H1 (cell line): ENCODE measurements at regions not wholly inside any gene's neighbourhood (a gene's known extent, or its start where the extent isn't known, plus 50 kb on each side); places are given as distances from the start of the nearest gene placed in this dataset.

Experiments used
- CTCF ChIA-PET: fragments of 300-600 bp; sonication (Branson Sonifier 250); formaldehyde crosslinking; loops from one replicate; lab custom pipeline; 2021; ENCODE audit not compliant: partially characterized antibody; lab: Charles Lee
- POLR2A ChIA-PET: fragments of 300-600 bp; sonication (Branson Sonifier 250); formaldehyde crosslinking; loops from one replicate; lab custom pipeline; 2021; ENCODE audit warnings: inconsistent platforms; ENCODE audit not compliant: partially characterized antibody; lab: Charles Lee
- DNase-seq, 2 experiments: peaks; one replicate each; pipeline versions ENCODE4 v3.0.0 to v3.0.0-alpha.2; 2010 to 2022; ENCODE audit warnings: low spot score in 2 of 2, low read depth in 1 of 2, mixed read lengths in 1 of 2
- FAIRE-seq: peaks from 2 replicates; lab custom pipeline; 2011; peaks lifted over from hg19 to GRCh38; lab: Jason Lieb, UNC
- H2AFZ ChIP-seq: 2 replicates; pipeline ENCODE4 v1.8.1; 2012; ENCODE audit warnings: low read length, inconsistent platforms
- H2AK5ac ChIP-seq: 2 replicates; pipeline ENCODE4 v1.6.1; 2013; ENCODE audit warnings: low read depth, low read length
- H2BK120ac ChIP-seq: replicated peaks from 2 replicates; pipeline ENCODE3; 2013; ENCODE audit warnings: low read depth, low read length, inconsistent platforms
- H2BK12ac ChIP-seq: 2 replicates; pipeline ENCODE4 v1.6.1; 2013; ENCODE audit warnings: low read depth, low read length
- H2BK15ac ChIP-seq: 2 replicates; pipeline ENCODE4 v1.6.1; 2013; ENCODE audit warnings: low read length
- H2BK20ac ChIP-seq: 2 replicates; pipeline ENCODE4 v1.6.1; 2013; ENCODE audit warnings: low read length
- H2BK5ac ChIP-seq: 2 replicates; pipeline ENCODE4 v1.6.1; 2013; ENCODE audit warnings: low read depth, low read length
- H3K14ac ChIP-seq: 2 replicates; pipeline ENCODE4 v1.6.1; 2013; ENCODE audit warnings: inconsistent platforms; ENCODE audit not compliant: insufficient read length
- H3K18ac ChIP-seq: 2 replicates; pipeline ENCODE4 v1.6.1; 2013; ENCODE audit warnings: low read length; ENCODE audit errors: extremely low read depth
- H3K23ac ChIP-seq: 2 replicates; pipeline ENCODE4 v1.6.1; 2013; ENCODE audit warnings: inconsistent platforms; ENCODE audit not compliant: insufficient read length
- H3K23me2 ChIP-seq: 2 replicates; pipeline ENCODE4 v1.6.1; 2013; ENCODE audit warnings: low read depth, low read length
- H3K27ac ChIP-seq: 2 replicates; pipeline ENCODE4 v1.6.1; 2011; ENCODE audit warnings: low read depth, low read length, inconsistent platforms
- H3K27me3 ChIP-seq, 4 experiments: replicated peaks in 1 of 4; 1 replicate in 1 of 4; 2 replicates in 3 of 4; pipeline versions ENCODE4 v1.6.1 to v1.8.1; 2011 to 2013; ENCODE audit warnings: low read length in 3 of 4, mild to moderate bottlenecking in 3 of 4, inconsistent platforms in 2 of 4, mixed read lengths in 2 of 4, moderate library complexity in 1 of 4; ENCODE audit not compliant: control insufficient read depth in 3 of 4, insufficient read depth in 3 of 4; ENCODE audit errors: extremely low read depth in 1 of 4
- H3K36me3 ChIP-seq, 4 experiments: 2 replicates each; pipeline versions ENCODE4 v1.6.1 to v1.8.1; 2011 to 2013; ENCODE audit warnings: mild to moderate bottlenecking in 4 of 4, low read length in 3 of 4, moderate library complexity in 2 of 4, control low read depth in 1 of 4, inconsistent platforms in 1 of 4; ENCODE audit not compliant: insufficient read depth in 4 of 4, control insufficient read depth in 2 of 4
- H3K4ac ChIP-seq: replicated peaks from 2 replicates; pipeline ENCODE3; 2013; ENCODE audit warnings: low read length, low read depth, mixed read lengths, inconsistent platforms; ENCODE audit not compliant: insufficient read length
- H3K4me1 ChIP-seq, 4 experiments: replicated peaks in 1 of 4; 1 replicate in 1 of 4; 2 replicates in 3 of 4; pipeline versions ENCODE4 v1.6.1 to v1.8.1; 2011 to 2013; ENCODE audit warnings: low read length in 3 of 4, inconsistent platforms in 2 of 4, mixed read lengths in 1 of 4; ENCODE audit not compliant: insufficient read depth in 4 of 4, control insufficient read depth in 3 of 4
- H3K4me2 ChIP-seq, 2 experiments: 2 replicates each; pipeline versions ENCODE4 v1.6.1 to v1.8.1; 2011 to 2013; ENCODE audit warnings: low read depth in 2 of 2, low read length in 2 of 2, control low read depth in 1 of 2, inconsistent platforms in 1 of 2, mild to moderate bottlenecking in 1 of 2; ENCODE audit not compliant: insufficient read depth in 1 of 2
- H3K4me3 ChIP-seq, 4 experiments: fragments of 200-600, 300-600 bp in 1 of 4; sonication (generic), shearing (Covaris generic), sonication (Bioruptor Twin) in 1 of 4; 2 replicates each; pipeline versions ENCODE4 v1.5.1 to v1.8.1; 2011 to 2016; ENCODE audit warnings: low read length in 4 of 4, low read depth in 3 of 4, control low read depth in 2 of 4, inconsistent platforms in 2 of 4, mild to moderate bottlenecking in 2 of 4, mixed read lengths in 1 of 4, moderate library complexity in 1 of 4; ENCODE audit not compliant: insufficient read depth in 2 of 4; ENCODE audit errors: extremely low read depth in 1 of 4
- H3K56ac ChIP-seq: replicated peaks from 2 replicates; pipeline ENCODE3; 2013; ENCODE audit warnings: low read depth, mild to moderate bottlenecking, mixed read lengths, low read length, inconsistent platforms; ENCODE audit not compliant: insufficient read length
- H3K79me1 ChIP-seq: 2 replicates; pipeline ENCODE4 v1.6.1; 2013; ENCODE audit warnings: low read depth, low read length, control low read depth
- H3K79me2 ChIP-seq, 2 experiments: 2 replicates each; pipeline versions ENCODE4 v1.6.1 to v1.8.1; 2012 to 2013; ENCODE audit warnings: low read length in 2 of 2, mild to moderate bottlenecking in 2 of 2, inconsistent platforms in 1 of 2; ENCODE audit not compliant: insufficient read depth in 2 of 2, control insufficient read depth in 1 of 2
- H3K9ac ChIP-seq, 4 experiments: replicated peaks in 1 of 4; 1 replicate in 1 of 4; 2 replicates in 3 of 4; pipeline versions ENCODE4 v1.6.1 to v1.8.1; 2011 to 2013; ENCODE audit warnings: low read depth in 3 of 4, low read length in 3 of 4, control low read depth in 2 of 4, mild to moderate bottlenecking in 2 of 4, moderate library complexity in 2 of 4, inconsistent platforms in 1 of 4; ENCODE audit errors: extremely low read depth in 1 of 4
- H3K9me3 ChIP-seq, 2 experiments: 2 replicates each; pipeline versions ENCODE4 v1.6.1 to v1.8.1; 2012 to 2013; ENCODE audit warnings: mild to moderate bottlenecking in 2 of 2, moderate library complexity in 2 of 2, control low read depth in 1 of 2, inconsistent platforms in 1 of 2, low read depth in 1 of 2, low read length in 1 of 2, mixed read lengths in 1 of 2; ENCODE audit not compliant: insufficient read depth in 2 of 2
- H4K20me1 ChIP-seq, 2 experiments: replicated peaks in 1 of 2; 2 replicates each; pipeline versions ENCODE3 to v1.8.1; 2011 to 2013; ENCODE audit warnings: inconsistent platforms in 2 of 2, low read length in 2 of 2, mild to moderate bottlenecking in 1 of 2; ENCODE audit not compliant: insufficient read depth in 2 of 2, control insufficient read depth in 1 of 2
- H4K5ac ChIP-seq: 2 replicates; pipeline ENCODE4 v1.6.1; 2013; ENCODE audit warnings: low read length, low read depth, mixed read lengths, inconsistent platforms; ENCODE audit not compliant: insufficient read length
- H4K8ac ChIP-seq: 2 replicates; pipeline ENCODE4 v1.8.0; 2013; ENCODE audit warnings: mild to moderate bottlenecking, moderate library complexity, low read length, inconsistent platforms; ENCODE audit not compliant: insufficient read depth; ENCODE audit errors: extremely low read depth
- H4K91ac ChIP-seq: replicated peaks from 2 replicates; pipeline ENCODE3; 2013; ENCODE audit warnings: low read length, mixed read lengths, inconsistent platforms; ENCODE audit not compliant: insufficient read length
- CBX8 ChIP-seq: fragments of 300-800, 300-1000 bp; sonication (generic); IDR thresholded peaks from 2 replicates; pipeline ENCODE4 v1.7.1; 2016; ENCODE audit warnings: low read depth, low read length, borderline replicate concordance
- HDAC2 ChIP-seq, 2 experiments: fragments of 300-600 bp in 1 of 2; sonication (generic) in 1 of 2; IDR thresholded peaks; 2 replicates each; pipeline ENCODE4 v1.6.1; 2011 to 2012; ENCODE audit warnings: low read depth in 2 of 2, low read length in 2 of 2, mild to moderate bottlenecking in 2 of 2, moderate library complexity in 2 of 2, borderline replicate concordance in 1 of 2, inconsistent platforms in 1 of 2
- HDAC6 ChIP-seq: IDR thresholded peaks from one replicate; pipeline ENCODE4 v1.7.1; 2012; ENCODE audit warnings: low read depth, mild to moderate bottlenecking, inconsistent platforms, low read length, moderate library complexity
- NANOG ChIP-seq: IDR thresholded peaks from 2 replicates; pipeline ENCODE4 v1.6.1; 2011; ENCODE audit warnings: low read length, low read depth, mild to moderate bottlenecking, inconsistent platforms; ENCODE audit not compliant: insufficient read depth, poor library complexity, severe bottlenecking
- POLR2AphosphoS5 ChIP-seq: IDR thresholded peaks from 2 replicates; pipeline ENCODE4 v1.6.1; 2011; ENCODE audit warnings: low read depth, low read length
- POU5F1 ChIP-seq: IDR thresholded peaks from 2 replicates; pipeline ENCODE4 v1.6.1; 2011; ENCODE audit warnings: low read depth, mild to moderate bottlenecking, low read length, moderate library complexity
- RAD21 ChIP-seq, 2 experiments: IDR thresholded peaks in 1 of 2; conservative IDR thresholded peaks in 1 of 2; 2 replicates each; pipeline ENCODE4 v1.6.1; 2011; ENCODE audit warnings: low read depth in 2 of 2, low read length in 2 of 2, improper control_type of control experiment in 1 of 2, inconsistent platforms in 1 of 2, mild to moderate bottlenecking in 1 of 2, moderate library complexity in 1 of 2
- SRF ChIP-seq: IDR thresholded peaks from 2 replicates; pipeline ENCODE4 v1.6.1; 2011; ENCODE audit warnings: mild to moderate bottlenecking, low read depth, low read length, moderate library complexity
- WGBS, 2 experiments: shearing (Covaris generic) in 1 of 2; methylation state at CpG; one replicate each; pipeline versions ENCODE4 v1.1.6 to v1.1.7; 2013 to 2015; ENCODE audit warnings: low lambda C conversion rate in 2 of 2, mixed read lengths in 2 of 2, inconsistent platforms in 1 of 2, low coverage in 1 of 2, missing lambda C conversion rate in 1 of 2; ENCODE audit not compliant: insufficient replicate concordance in 2 of 2, insufficient coverage in 1 of 2, insufficient read length in 1 of 2; ENCODE audit errors: extremely low coverage in 1 of 2, missing lambda C conversion rate in 1 of 2; 5-methylcytosine and 5-hydroxymethylcytosine counted together

GRCh38 chr4:63017300-63017699, 1392.0 kb downstream of the TECRL start:
- Histone ChIP-seq H3K79me2 (no peaks in the 10 kb centered on the region), H3K27me3 (no peaks in the 10 kb centered on the region), H3K36me3 (no peaks in the 10 kb centered on the region), H4K5ac (no peak overlapping the region), H3K9ac (no peak overlapping the region), H2BK15ac (no peak overlapping the region), H4K91ac (no peak overlapping the region), H3K23ac (no peak overlapping the region), H2BK20ac (no peak overlapping the region), H3K14ac (no peak overlapping the region), H3K4me1 (no peaks in the 10 kb centered on the region), H3K4me2 (no peak overlapping the region), H2BK120ac (no peak overlapping the region), H3K56ac (no peak overlapping the region), H3K23me2 (no peaks in the 10 kb centered on the region), H4K8ac (no peak overlapping the region), H2BK5ac (no peak overlapping the region), H4K20me1 (no peaks in the 10 kb centered on the region), H2BK12ac (no peak overlapping the region), H3K79me1 (no peaks in the 10 kb centered on the region), H3K9me3 (no peaks in the 10 kb centered on the region), H3K4ac (no peak overlapping the region), H2AK5ac (no peak overlapping the region), H2AFZ (no peak overlapping the region), H3K27ac (no peak overlapping the region), H3K4me3 (no peak overlapping the region), H3K18ac (no peak overlapping the region)
- WGBS, 2 experiments = 98% methylated on average over 2 of the region's 2 CpGs; no CpG with 5 or more reads in 1 of the 2 experiments
- DNase-seq (no peak), FAIRE-seq (no peak)
- CTCF ChIA-PET = no interaction called here
- POLR2A ChIA-PET = no interaction called here
- TF ChIP-seq CBX8 = no peak
- TF ChIP-seq RAD21 (IDR thresholded peaks at IDR 0.05 in 1 of 2, conservative IDR thresholded peaks at IDR 0.05 in 1 of 2; ENCODE audit: low read depth in 2 of 2, low read length in 2 of 2) = no peak
- no peak for TF ChIP-seq HDAC6
- TF ChIP-seq POU5F1 = no peak
- TF ChIP-seq SRF = no peak
- no peak for TF ChIP-seq HDAC2 (IDR thresholded peaks at IDR 0.05; ENCODE audit: borderline replicate concordance in 1 of 2, low read depth in 2 of 2, low read length in 2 of 2)
- TF ChIP-seq POLR2AphosphoS5 = no peak
- no peak for TF ChIP-seq NANOG
